Right hindlimb (tissue), 1 donor: ENCODE measurements at regions not wholly inside any gene's neighbourhood (a gene's known extent, or its start where the extent isn't known, plus 50 kb on each side); places are given as distances from the start of the nearest gene placed in this dataset.

ENCODE experiments used
- DNase-seq: peaks from one replicate; pipeline ENCODE4 v3.0.0-alpha.2; 2018

- no peak for DNase-seq
Measured at GRCh38 chr15:38698254-38698653, 133.6 kb upstream of the RASGRP1 start.

DNA sequence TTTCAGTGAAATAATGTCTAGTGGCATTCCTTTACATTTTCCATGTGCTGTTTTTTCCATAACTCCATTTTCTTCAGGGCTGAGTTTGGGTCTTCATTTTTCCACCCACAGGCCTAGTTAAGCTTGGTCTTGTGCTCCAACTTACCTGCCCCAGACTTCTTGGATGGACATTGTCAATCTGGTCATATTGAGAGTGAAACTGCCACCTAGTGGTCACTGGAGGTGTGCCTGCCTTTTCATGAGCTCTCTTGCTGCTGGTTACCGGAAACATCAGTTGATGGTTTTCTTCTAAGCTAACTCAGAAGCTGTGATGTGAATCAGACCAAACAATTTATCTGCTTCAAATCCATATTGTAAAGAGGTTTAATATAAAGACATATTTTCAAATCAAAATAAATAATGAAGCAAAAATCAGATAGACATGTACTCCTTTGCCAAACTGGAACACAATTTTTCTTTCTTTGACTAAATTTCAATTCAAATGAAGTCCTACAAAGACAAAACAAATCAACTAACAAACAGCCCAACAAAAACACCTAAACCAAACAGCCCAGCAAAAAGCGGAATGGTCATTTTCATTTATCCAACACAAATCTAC is 135.1 kb upstream of the RASGRP1 start:
- peak; percentile 47 for DNase-seq

GRCh38 chr15:38701149-38701548 is 136.5 kb upstream of the RASGRP1 start:
- no peak for DNase-seq

- no peak for DNase-seq
Measured at GRCh38 chr15:38702178-38702912, 137.7 kb upstream of the RASGRP1 start.

DNA sequence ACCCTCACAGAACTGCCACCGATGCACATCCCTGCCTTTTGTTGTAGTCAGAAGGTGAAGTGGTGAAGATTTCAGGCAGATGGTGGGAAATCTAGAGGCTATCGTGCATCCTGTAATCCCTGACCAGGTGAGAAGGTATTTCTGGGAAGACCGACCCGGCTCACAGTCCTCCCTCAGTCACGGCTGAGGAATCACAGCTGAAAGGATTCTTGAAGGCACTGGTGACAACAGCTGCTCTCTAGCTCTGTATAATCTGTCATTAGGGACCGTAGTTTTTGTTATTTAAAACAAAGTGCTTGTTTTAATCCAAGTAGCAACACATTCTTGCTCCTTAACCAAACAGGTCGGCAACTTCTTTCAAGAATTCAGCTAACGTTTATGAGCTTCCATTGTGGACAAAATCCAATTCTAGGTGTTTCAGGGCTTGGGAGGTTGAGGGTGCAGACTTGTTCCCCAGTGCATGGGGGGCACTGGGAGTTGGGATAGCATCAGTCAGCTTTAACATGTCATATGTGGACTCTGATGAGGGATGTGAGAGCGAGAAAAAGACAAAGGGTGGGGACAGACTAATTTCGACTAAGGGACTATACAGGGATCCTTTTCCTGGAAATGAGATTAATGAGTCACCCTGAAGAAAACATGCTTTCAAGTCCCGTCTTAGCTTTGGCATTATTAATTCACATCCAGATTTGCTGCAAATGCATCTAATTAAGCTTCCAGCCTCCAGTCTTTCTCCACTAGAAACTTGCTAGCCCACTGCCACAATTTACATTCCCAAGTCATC is 141.0 kb upstream of the RASGRP1 start:
- no peak for DNase-seq

DNA sequence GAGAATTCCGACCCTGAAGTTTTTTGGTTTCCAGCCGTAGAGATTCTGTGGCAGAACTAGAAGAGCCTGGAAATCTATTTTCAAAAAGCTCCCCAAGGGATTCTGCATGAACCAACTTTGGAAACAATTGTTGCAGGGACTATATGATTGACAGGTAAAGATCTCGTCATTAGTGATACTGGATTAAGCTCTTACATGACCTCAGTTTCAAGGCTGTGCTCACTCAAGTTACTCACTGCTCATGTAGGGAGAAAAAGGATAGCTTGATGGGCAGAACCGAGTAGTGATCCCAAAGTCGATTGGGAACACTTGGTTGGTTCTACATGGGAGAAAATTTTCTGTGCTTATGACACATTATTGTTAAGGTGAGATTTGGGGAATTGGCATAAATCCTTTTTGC is 142.3 kb upstream of the RASGRP1 start:
- DNase-seq: no peak

GRCh38 chr15:38707802-38708671 is 143.4 kb upstream of the RASGRP1 start:
- peak; percentile 59 for DNase-seq

DNA sequence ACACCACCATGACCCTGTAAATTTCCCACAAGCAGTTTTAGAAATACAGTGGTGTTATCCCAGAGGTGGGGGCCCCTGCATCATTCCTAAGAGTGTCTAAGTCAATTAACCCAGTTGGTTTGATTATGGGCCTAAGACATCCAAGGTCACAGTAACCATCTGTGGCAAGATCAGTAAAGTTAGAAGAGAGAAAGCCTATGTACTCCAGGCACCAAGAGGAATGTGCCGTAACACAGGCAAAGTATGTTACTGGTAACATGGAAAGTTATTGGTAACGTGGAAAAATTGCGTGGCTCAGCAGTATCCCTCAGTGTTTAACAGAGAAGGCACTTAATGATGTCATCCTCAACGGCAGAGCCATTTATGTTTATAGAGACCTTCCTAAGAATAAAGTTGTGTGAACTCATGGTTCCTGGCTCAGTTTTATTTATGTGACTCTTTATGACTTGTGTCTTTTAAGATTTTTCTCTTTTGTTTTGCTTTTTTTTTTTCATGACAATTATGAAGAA is 144.1 kb upstream of the RASGRP1 start:
- no peak for DNase-seq

GRCh38 chr15:38709196-38709595 is 144.6 kb upstream of the RASGRP1 start:
- DNase-seq: no peak

DNA sequence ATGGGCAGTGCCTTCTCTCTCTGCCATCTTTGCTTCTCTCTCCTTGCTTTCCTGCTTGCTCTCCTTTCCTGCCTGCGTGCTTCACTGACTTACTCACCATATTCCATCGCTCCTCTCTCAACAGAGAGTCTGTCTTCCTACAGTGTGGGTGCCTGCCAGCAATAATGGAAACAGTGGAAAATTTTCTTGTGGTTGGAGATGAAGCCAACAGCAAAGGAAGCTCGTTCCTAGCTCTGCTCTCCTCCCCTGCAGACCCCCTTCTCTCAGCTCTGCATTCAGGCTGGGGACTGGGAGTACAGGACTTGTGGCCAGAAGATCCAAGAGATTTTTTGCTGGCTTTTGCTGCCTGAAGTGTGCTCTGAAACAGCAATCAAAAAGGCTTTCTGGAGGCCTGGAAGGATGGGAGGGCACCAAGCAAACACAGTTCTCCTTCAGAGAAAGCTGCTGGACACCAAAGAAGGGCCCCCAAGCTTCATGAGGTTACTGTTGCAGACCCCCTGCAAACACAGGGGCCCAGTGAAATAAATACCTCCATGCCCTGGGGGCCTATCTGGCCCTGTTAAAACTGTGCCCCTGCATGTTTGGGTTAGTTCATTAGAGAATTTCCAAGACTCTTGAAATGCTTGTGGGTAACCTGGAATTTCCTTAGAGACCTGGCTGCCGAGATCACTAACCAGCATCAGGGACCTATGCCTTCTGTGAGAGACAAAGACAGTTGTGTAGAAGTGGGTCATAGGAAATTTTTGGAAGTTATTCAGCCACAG is 149.9 kb upstream of the RASGRP1 start:
- peak; percentile 85 for DNase-seq

DNA sequence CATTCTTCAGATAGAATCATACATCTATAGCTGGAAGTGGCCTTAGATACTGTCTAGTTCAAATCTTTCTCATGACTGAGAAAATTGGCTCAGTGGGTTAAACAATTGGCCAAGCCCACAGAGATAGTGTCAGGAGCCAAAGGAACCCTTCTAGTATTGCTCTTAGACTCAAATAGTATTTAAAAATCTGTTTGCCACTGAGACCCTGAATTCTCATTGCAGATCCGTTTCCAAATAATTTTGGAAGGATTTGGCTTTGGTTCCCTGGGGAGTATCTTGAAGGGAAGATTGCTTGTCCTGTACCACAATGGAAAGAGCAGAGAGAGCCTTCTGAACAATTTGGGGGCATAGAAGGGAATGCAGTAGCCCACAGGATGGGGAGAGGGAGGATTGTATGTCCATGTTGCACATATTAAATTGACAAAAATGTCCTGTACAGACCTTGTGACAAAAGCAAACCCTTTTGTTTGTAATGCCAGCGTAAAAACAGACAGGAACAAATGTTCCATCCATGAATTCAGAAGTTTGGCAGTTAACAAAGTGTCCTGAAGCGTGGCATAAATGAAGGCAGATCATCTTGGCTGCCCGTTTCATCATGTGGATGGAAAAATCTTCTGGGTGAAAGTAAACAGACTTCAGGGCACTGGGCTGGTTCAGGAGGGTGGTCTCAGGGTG is 156.4 kb upstream of the RASGRP1 start:
- no peak for DNase-seq

DNA sequence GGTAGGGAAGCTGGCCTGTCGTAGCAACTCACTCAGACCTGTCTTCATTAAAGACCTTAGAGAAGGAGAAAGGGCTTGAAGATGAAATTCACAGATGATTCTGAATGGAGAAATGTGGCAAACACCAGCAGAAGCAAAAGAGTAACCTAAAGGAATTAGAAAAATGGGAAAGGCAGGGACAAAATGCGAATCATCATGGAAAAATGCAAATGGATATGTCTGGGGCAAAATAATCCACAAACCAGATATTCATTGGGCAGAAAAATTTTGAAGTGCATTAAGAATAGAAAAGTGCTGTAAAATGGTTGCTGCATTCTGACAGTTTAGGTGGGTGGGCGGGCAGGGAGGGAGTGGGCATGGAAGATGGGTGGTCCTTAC is 156.9 kb upstream of the RASGRP1 start:
- no peak for DNase-seq

DNA sequence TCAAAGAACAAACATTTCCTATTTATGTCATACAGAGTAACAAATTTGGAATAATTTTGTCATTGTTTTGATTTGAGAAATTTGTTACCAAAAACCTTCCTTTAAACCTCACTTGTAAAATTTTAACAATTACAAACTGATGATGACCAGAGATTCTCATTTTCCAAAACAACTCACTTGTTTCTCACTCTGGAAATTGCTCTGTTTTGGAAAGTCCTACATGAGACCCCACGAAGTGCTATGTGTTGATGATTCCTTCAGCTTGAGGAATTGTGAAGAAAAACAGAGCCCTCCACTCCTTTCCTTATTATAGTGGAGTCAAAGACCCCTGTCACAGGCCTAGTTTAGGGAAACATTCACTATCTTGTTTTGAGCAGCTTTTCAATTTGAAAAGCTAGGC is 157.6 kb upstream of the RASGRP1 start:
- no peak for DNase-seq

DNA sequence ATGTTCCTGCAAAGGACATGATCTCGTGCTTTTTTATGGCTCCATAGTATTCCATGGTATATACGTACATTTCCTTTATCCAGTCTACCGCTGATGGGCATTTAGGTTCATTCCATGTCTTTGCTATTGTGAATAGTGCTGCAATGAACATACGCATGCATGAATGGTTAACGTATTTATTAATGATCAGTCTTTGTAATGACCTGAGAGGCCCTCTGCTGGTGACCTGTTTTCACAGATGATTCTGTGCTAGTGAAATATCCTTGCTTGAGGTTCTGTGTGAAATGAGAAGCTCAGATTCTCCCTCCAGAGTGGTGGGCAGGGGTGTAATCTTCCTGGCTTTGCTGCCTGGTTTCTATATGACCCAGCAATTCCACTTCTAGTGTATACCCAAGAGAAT is 160.2 kb upstream of the RASGRP1 start:
- DNase-seq: no peak

GRCh38 chr15:38726187-38726586 is 161.6 kb upstream of the RASGRP1 start:
- DNase-seq: no peak

- no peak for DNase-seq
Measured at GRCh38 chr15:38733331-38733730, 168.7 kb upstream of the RASGRP1 start.

GRCh38 chr15:38740206-38740605 is 175.6 kb upstream of the RASGRP1 start:
- DNase-seq: no peak

DNA sequence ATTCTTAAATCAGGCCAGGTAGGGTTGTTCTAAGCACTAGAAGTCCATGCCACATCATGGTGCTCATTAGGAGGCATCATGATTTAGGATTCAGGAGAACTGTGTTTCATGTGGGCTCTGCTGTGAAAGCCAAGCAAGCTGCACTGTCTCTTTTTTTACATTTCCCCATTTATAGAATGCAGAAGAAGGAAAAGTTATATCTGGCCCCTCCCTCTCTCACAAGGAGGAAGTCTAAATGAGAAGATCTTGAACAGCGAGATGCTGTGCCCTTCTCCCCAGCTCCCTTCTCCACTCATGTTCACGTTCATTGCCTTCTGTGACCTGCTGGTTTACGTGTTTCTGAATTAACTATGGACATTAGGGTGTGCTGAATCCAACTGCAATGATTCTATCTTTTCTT is 178.5 kb upstream of the RASGRP1 start:
- DNase-seq: no peak

DNA sequence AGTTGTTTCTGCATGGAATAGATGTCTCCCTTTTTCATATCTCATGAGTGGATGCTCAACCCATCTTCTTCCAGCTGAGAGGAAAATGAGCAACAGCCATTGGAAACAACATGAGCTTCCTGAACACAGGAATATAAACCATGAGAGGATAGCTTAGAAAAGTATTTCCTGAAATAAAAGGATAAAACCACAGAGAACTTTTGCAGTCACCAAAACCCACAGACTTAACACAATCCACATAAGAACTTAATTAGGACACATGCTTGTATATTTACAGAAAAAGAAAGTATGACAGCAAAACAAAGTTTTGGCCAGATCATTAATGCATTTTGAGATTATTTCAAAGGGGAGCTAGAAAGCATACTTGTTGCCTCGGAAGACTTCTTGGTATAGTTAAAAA is 180.5 kb upstream of the RASGRP1 start:
- DNase-seq: no peak

DNA sequence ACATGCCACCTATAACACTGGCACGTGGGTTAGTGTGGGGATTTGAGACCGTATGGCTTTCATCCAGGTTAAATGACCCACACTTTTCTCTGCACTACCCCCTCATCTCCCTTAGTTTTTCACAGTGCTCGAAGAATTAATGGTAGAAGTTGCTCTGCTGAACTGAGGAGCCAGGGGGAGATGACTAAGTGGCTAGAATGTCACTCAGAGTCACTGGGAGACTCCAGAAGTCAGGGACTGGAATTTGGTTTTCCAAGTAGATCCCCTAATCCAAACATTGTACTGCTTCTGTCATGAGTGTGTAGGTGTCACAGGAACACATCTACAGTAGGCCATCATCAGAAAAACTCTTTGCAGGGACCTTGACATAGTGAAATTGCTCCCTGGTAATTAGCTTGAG is 181.0 kb upstream of the RASGRP1 start:
- DNase-seq: no peak

GRCh38 chr15:38746211-38746610 is 181.6 kb upstream of the RASGRP1 start:
- DNase-seq: no peak

GRCh38 chr15:38748710-38749109 is 184.1 kb upstream of the RASGRP1 start:
- no peak for DNase-seq
